GM12872 (cell line): ENCODE measurements at regions not wholly inside any gene's neighbourhood (a gene's known extent, or its start where the extent isn't known, plus 50 kb on each side); places are given as distances from the start of the nearest gene placed in this dataset.

Source experiments
- TF ChIP-seq, protein P1 (sequence below): IDR thresholded peaks from 3 replicates; pipeline ENCODE4 v1.5.1; 2011; ENCODE audit warnings: low read depth, mild to moderate bottlenecking, low read length, moderate library complexity; ENCODE audit not compliant: insufficient read depth

DNA sequence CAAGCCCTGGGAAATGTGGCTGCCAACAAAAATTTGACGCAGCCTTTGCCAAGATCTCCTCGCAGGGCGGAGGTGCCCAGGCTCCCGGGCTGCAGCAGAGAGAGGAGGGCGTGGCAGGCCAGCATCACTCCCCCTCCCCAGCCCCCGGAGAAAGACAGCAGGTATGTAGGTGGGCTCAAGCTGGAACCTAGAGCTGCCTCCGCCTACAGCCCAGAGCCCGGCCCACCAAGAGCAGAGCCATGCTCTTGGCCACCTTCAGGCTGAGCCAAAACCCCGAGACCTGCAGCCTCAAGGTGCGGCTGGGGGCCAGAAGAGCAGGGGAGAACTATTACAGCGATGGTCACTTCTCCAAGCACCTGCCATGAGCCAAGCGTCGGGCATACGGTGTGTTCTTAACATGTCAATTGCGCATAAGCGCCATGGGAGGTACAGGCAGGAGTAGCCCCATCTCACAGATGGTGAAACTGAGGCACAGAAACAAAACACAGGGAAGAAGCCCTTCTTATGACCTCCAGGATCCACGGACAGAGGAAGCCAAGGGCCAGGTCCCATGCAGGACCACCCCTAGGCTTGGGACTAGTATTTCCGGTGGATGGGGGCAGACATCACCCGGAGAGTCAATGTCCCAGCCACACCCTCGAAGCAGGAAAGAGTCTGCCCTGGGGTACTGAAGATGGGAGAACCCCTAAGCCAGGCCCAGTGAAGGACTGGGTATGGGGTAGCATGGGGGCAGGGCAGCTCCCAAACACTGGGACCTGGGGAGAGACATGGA lies 109.0 kb downstream of the NCOR2 start:
- TF ChIP-seq, protein P1, sequence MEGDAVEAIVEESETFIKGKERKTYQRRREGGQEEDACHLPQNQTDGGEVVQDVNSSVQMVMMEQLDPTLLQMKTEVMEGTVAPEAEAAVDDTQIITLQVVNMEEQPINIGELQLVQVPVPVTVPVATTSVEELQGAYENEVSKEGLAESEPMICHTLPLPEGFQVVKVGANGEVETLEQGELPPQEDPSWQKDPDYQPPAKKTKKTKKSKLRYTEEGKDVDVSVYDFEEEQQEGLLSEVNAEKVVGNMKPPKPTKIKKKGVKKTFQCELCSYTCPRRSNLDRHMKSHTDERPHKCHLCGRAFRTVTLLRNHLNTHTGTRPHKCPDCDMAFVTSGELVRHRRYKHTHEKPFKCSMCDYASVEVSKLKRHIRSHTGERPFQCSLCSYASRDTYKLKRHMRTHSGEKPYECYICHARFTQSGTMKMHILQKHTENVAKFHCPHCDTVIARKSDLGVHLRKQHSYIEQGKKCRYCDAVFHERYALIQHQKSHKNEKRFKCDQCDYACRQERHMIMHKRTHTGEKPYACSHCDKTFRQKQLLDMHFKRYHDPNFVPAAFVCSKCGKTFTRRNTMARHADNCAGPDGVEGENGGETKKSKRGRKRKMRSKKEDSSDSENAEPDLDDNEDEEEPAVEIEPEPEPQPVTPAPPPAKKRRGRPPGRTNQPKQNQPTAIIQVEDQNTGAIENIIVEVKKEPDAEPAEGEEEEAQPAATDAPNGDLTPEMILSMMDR = no peak

DNA sequence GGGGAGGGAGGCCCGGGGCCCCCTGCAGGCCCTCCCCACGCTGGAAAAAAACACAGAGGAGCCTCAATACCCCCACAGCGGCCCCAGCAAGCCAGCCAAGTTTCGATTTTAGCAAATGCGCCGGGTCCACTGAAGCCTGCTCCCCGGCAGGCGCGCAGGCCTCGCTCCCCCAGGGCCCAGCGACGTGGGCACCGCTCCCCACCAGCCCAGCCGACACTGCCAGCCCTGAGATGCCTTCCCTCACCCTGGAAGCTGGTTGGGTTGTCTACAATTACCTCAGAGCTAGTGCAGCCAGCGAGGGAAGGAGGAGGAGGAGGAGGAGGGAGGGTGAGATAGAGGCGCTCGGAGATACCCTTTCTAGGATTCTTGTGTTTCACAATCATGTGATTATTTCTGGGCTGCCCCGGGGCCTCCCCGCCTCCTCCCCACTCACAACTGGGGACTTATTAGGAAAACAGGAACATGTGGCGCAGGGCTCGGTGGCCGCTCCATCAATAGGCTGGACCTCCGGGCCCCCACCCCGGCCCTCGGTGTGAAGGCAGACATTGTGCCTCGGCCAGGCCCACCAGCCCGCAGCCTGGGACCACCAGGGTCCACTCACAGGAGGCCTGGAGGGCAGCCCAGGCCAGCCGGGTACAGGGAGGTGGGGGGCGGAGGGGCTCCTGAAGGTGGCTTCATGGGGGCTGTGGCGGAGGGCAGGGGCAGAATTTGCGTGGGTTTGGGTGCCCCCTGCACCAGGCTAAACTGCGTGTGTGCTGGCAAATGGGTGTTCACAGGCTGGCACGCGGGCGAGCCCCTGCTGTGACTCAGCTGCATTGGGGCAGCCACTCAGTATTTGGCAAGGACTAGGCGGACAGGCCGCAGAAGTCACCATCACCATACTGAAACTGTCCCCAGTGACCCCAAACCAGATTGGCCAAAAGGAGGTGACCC lies 109.9 kb downstream of the NCOR2 start:
- TF ChIP-seq, protein P1 = no peak

DNA sequence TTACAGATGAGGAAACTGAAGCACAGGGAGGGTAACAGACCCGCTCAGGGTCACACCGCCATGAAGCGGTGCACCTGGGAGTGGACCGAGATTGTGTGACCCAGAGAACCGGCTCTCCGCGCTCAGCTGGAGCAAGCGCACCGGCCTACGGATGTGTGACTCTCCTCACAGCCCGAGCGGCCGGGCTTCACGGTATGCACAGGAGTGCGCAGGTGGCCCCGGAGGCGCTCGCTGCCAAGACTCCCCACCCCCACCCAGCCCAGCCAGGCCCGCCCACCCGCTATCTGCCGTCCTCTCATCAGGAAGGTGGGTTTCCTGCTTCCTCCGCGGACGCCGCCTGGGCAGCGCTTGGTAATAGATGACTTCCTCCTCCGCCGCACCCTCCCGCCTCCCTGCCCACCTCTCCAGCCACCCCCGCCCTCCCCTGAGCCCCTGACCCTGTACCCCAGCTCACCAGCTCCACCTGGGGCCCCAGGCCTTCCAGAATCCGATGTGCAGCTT lies 110.7 kb downstream of the NCOR2 start:
- TF ChIP-seq, protein P1 = no peak

DNA sequence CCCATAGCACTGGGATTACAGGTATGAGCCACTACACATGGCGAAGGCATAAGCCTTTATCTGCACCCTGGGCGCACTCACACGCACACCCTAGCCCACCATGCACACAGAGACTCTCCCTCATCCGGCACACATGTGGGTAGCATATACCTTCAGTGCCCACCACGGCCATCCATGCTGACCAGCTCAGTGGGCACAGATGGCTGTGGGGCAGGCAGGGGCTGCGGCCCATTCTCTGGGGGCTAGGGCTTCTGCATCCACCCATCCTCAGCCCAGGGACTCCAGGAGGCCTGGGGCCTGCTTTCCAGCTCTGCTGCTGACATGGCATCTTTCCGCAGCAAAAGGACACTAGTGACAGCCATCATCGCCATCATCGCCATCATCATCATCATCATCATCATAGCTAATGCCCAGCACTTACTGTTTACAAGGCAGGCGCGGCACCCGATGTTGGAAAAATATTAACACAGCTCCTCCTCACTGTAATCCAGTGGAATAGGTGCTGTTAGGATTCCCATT lies 111.2 kb downstream of the NCOR2 start:
- TF ChIP-seq, protein P1 = no peak

DNA sequence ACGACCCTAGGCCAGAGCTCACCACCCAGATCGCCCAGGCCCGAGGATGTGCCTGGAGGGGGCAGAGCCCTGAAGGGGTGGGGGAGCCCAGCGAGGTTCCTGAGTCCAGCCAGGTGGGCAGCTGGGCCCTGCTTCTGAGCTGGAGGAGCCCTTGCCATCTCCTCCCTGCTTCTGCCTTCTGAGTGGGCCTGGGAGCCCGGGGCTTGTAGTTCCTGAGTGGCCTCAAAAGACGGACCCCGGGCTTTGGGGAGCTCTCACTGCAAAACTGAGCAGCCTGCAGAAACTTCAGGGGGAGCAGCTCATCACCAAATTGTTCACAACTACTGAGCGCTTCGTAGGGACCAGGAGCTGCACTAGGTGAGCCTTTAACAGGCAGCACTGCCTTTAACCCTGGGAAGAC lies 112.1 kb downstream of the NCOR2 start:
- TF ChIP-seq, protein P1 = no peak

DNA sequence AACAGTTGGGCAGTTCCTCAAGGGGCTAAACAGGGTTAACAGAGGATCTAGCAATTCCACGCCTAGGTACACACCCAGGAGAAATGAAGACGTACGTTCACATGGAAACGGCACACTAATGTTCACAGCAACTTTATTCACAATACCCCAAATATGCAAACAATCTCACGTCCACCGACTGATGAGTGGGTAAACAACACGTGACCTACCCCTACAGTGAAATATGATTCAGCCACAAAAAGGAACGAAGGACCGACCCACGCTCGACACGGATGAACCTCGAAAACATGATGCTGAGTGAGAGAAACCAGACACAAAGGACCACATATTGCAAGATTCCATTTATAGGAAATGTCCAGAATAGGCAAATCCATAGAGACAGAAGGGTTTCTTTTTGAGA lies 112.7 kb downstream of the NCOR2 start:
- TF ChIP-seq, protein P1 = no peak

DNA sequence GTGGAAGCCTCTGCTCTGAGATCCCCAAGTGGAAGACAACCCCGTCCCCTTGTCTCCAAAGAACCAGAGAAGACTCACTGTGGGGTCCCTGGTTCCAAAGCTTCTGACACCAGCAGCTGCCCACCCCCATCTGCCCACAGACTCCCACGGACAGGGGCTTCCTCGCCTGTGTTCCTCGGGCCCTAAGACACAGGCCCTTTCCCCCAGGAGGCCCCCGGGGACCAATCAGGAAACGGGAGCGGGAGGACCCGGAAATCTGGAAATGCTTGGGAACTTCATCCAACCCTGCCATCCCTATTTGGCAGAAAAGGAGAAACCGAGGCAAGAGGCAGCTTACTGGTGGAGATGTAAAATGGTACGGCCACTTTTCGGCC lies 113.1 kb downstream of the NCOR2 start:
- TF ChIP-seq, protein P1 = no peak
